Left ventricle myocardium superior (tissue), 1 donor: ENCODE measurements at regions not wholly inside any gene's neighbourhood (a gene's known extent, or its start where the extent isn't known, plus 50 kb on each side); places are given as distances from the start of the nearest gene placed in this dataset.

Experiments
- ATAC-seq: fragments of 200-7000 bp; cut with Tn5 transposase; one replicate; pipeline ENCODE4 v1.9.1; 2020; ENCODE audit warnings: mild to moderate bottlenecking, moderate library complexity
- DNase-seq: peaks from one replicate; pipeline ENCODE4 v3.0.0-alpha.2; 2020
- intact Hi-C: fragments of 100-400 bp; cut with micrococcal nuclease; formaldehyde crosslinking; loops from one replicate; pipeline ENCODE4 v1.11.0; 2022
- donor health status: DM: no; HTN: yes; CAD: no; lungs with severe emphysema.

DNA sequence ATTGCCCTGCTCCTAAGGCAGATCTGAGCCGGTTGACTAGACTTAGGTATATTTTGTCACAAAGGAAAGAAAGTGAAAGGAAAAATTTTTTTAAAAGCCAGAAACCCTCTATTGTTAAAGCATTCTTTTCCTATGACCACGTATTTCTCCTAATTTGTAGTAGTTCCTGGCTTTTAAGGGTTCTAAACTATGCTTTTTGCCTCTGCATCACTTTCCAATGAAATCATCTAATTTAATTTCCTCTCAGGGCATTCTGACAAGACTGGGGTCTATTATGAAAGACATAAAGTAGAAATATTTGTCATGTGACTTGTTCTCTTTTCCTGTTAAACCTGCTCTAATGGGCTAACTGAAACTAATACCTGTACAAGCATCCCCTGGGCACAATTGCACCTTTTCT lies 233.0 kb upstream of the PRR20A start:
- no peak for ATAC-seq
- DNase-seq: no peak
- intact Hi-C loops: no loop called here

DNA sequence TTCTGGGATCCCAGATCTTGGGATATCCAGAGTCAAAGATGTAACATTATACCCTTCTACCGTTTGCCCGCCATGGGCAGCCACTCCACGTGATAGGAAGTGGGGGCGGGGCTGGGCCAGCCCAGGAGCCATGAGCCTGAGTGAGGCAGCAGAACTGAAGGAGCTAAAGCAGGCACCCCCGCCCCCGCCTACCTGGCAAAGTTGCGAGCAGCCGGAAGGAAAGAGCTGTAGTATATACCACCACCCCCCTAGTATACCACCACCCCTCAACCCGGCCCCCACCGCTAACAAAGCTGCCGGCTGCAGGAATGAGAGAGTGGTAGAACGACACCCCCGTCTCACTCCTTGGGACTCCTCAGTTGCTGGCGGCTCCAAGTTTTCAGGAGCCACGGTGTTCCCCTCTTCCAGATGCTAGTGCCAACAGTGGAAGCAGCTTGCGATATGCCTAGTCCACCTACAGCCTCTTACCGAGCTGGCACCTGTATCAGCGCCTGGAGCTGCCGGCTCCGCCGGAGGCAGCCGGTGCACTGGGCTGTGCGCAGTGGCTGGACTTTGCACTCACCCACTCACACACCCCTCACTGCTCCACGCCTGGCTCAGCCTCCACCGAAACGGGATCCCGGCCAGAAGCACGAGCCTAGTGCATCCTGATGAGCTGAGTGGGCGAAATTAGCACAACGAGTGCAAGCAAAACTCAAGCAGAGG lies 230.7 kb upstream of the PRR20A start:
- ATAC-seq (no peak), DNase-seq (no peak)
- intact Hi-C loops: no loop called here

DNA sequence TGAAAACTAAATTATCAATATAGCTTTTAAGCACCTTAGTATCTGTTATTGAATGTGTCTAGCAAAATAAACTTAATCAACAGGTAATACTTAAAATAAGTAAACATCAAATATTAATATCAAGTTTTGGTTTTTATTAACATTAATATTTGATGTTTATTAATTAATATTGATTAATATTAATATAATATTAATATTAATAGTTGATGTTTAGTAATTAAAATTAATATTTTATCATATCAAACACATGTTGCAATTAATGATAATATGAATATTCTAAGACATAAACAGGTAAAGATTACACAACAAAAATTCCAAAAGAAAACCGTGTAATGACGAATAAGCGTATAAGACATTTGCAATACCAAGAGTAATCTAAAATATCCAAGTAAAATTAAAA lies 222.8 kb upstream of the PRR20A start:
- DNase-seq (no peak), ATAC-seq (no peak)
- intact Hi-C loops: no loop called here

DNA sequence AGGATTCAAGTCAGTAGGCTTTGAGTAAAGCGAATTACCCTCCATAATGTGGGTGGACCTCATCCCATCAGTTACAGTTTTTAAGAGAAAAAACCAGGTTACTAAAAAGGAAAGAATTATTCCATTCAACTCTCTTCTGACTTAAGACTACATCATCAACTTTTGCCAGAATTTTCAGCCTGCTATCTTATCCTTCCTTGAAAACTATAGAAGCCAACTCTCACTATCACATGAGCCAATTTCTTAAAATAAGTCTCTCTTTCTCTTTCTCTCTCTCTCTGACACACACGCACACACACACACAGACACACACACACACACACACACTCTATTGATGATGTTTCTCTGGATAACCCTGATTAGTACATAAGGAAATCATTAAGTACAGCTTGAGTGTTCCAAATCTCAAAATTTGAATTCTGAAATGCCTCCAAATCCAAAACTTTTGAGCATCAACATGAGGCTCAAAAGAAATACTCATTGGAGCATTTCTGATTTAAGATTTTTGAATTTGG lies 217.0 kb upstream of the PRR20A start:
- no peak for ATAC-seq
- DNase-seq: no peak
- intact Hi-C loops: no loop called here

DNA sequence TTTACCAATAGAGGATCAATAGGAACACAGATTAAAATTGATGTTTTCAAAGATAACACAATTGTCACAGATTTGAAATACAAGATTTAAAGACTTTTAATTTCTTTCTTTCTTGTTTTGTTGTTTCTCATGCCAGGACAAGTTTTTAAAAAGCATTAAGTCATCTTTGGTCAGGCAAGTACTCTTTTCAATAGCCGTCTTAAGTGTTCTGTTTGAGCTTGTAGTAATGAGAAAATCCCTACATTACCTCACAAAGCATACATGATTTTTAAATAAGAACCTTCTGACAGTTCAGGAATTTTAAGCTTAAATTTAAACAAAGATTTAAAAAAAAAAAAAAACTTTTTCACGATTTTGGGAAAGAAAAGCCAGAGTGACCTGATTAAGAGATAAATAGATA lies 216.3 kb upstream of the PRR20A start:
- no peak for DNase-seq
- ATAC-seq: no peak
- intact Hi-C loops: no loop called here

DNA sequence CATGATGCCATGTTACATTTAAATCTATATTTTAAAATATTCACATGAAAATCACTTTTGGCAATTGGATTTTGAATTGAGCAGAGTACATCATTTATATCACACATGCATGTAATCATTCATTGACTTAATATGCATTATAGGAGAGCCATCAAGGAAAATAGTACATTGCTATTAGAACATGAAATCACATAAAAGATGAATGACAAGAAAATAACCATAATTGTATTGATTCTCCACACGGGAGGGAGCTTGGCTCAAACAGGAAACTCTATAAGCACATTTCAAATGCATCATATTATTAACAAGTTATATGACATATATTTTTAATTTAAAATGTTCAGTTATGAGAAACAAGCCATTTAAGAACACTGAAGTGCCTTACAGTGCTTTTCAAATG lies 208.6 kb upstream of the PRR20A start:
- no peak for ATAC-seq
- intact Hi-C loops: no loop called here
- no peak for DNase-seq

DNA sequence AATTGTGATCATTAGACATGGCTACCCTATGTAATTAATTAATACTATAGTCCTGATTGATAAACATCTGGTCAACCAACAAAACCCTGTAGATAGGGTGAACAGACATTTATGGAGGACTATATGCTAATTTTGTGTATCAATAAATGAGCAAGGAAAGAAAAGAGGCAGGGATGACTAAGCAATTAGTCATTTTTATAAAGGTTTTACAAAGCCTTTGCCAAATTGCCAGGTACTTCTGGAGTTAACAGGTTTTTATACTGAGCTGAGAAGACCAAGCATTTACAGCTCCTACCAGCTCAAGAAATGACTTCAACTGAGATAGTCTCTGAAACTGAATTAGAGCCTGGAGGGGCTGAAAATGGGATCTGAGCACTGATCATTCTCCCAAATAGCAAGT lies 186.8 kb upstream of the PRR20A start:
- intact Hi-C loops: no loop called here
- ATAC-seq (no peak), DNase-seq (no peak)

DNA sequence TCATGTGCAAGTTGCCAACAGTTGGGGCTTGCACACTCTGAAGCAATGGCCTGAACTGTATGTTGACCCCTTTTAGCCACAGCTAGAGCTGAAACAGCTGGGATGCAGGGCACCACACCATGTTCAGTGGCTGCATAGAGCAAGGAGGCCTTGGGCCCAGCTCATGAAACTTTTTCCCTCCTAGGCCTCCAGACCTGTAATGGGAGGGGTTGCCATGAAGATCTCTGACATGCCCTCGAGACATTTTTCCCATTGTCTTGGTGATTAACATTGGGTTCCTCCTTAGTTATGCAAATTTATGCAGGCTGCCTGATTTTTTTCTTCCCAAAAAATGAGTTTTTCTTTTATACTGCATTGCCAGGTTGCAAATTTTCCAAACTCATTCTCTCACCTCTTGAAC lies 165.1 kb upstream of the PRR20A start:
- DNase-seq: no peak
- ATAC-seq: no peak
- intact Hi-C loops: no loop called here

DNA sequence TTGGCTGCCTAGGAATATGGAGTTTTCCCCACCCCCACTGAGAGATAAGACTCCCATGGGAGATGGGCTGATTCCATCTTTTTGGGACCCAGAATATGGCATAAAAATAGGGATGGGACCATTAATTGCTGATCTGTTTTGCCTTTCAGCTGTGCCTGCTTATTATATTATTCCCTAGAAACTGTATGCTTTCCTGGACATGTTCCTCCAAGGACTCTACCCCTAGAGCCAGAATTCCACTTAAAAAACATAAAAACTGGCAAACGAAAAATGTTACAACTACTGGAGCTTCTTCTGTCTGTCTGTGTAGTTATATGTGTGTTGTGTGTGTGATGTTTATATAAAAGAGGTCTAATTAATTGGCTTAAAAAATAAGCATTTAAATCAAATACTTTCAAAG lies 159.9 kb upstream of the PRR20A start:
- DNase-seq (no peak), ATAC-seq (no peak)
- intact Hi-C loops: no loop called here

DNA sequence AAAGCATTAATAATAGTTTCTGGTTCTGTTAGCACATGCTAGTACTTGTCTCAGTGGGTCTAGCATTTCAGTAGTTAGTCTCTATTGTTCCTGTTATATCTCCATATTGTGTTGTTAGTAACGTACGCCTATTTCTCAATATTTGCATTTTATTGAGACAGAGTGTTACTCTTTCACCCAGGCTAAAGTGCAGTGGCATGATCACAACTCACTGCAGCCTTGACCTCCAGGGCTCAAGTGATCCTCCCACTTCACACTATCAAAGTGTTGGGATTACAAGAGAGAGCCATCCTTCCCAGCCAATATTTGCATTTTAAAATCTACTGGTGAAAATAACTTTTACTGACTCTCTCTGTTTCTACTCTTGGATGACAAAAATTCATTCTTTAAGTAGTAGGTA lies 154.6 kb upstream of the PRR20A start:
- ATAC-seq: no peak
- intact Hi-C loops: no loop called here
- no peak for DNase-seq

DNA sequence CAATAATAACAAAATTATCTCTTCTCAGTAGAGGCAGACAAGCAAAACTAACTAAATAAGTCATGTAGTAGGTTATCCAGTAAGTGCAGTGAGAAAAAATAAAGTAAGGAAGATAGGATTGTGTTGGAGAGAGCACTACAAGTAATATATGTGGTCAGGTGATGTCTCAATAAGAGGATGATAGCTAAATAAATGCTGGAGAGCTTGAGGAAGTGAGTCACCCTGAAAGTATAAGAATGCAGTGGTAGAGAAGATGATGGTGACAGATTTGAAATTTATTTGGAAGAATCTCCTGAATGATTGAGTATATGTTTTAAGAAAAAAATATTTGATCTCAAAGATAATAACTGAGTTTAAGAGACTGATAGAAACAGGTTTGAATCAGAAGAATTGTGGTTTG lies 152.2 kb upstream of the PRR20A start:
- intact Hi-C loops: no loop called here
- DNase-seq (no peak), ATAC-seq (no peak)

DNA sequence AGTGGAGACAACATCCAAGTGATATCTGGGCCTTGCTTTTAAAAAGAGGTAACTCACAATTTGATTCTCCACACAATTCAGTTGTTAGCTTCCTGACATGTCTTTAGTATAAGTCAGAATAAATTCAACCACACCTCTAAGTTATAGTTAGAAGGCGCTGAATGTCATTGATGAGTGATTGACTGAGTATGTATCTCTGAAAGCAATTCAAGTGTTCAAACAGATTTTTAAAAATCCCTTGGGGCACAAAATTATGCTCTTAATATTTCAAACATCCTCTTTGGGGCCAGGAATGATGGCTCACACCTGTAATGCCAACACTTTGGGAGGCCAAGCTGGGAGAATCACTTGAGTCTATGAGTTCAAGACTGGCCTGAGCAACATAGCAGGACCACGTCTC lies 137.0 kb upstream of the PRR20A start:
- DNase-seq (no peak), ATAC-seq (no peak)
- intact Hi-C loops: no loop called here

DNA sequence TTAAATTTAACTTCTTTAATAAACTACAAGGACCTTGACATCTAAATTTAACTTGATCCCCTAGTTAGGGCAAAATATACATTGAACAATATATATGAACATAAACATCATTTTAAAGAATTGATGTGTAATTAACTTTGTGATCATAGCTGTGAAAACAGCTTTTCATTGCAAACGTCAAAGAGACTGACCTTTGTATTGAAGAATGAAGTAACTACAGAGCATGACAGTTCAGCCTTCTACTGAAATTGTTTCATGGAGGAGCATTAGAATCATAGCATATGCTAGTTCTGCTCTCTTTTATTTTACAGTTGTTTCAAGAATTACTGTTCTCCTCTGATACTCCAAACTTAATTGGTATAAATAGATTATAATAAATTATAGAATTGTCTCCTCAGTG lies 123.4 kb upstream of the PRR20A start:
- ATAC-seq (no peak), DNase-seq (no peak)
- intact Hi-C loops: no loop called here

DNA sequence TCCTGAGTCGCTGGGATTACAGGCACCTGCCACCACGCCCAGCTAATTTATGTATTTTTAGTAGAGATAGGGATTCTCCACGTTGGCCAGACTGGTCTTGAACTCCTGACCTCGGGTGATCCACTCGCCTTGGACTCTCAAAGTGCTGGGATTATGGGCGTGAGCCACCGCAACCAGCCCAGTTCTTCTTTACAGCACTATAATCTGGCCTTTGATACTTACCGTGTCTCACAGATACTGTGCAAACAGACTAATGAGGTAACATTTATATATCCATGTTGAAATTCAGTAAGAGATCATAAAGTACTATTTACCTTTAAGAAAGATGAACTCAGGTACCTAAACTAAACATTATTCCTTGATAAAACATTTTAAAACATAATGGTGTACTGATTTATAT lies 121.8 kb upstream of the PRR20A start:
- DNase-seq (no peak), ATAC-seq (no peak)
- intact Hi-C loops: no loop called here

DNA sequence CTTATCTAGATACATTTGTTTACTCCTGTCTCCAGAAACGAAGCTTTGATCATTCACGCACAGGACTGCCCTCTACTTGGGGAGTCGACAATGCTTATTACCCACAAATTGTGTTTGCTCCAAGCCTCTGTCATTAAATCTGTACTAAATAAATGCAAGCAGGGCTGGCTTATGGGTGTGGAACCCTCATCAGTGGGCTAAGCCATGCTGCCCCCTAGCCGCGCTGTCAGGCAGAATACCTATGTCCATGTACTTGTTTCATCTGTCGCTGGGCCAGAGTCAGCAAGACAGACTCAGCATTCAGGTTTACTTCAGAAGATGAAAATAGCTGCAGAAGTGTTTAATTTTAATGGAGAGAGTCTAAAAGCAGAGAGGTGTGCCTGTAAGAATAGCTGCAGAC lies 110.0 kb upstream of the PRR20A start:
- DNase-seq (no peak), ATAC-seq (no peak)
- intact Hi-C loops: no loop called here

DNA sequence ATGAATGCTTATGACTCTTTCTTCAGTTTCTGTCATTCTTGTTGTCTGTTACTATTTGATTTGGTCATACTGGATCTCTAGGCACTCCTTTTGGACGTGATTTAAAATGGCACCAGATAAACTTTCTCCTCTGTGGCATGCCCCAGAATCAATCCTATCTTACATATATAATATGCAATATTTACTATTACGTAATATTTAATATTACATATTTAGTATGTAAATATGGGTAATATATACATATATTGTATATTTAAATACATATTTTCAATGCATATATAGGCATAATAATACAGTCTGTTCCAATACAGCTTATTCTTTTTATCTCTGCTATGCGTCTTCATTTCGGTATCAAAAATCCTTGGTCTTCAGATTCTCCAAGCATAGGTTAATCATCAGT lies 104.4 kb upstream of the PRR20A start:
- no peak for ATAC-seq
- intact Hi-C loops: no loop called here

DNA sequence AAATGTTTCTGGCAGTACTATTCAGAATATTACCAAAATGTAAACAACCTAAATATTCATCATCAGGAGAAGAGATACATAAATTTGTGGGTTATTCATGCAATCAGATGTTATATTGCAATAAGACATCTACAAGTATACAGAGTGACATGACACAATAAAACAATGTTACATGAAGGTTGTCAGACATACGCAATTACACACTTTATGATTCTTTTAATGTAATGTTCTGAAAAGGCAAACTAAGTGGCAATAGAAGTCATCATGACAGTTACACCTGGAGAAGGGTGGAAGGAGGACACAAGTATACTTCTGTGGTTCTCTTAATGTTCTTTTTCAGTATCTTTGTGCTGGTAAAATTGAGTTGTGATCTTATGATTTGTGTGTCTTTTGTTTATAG lies 95.8 kb upstream of the PRR20A start:
- DNase-seq (no peak), ATAC-seq (no peak)
- intact Hi-C loops: no loop called here

More for the DNA sequence above, 104.4 kb upstream of the PRR20A start:
- no peak for DNase-seq

DNA sequence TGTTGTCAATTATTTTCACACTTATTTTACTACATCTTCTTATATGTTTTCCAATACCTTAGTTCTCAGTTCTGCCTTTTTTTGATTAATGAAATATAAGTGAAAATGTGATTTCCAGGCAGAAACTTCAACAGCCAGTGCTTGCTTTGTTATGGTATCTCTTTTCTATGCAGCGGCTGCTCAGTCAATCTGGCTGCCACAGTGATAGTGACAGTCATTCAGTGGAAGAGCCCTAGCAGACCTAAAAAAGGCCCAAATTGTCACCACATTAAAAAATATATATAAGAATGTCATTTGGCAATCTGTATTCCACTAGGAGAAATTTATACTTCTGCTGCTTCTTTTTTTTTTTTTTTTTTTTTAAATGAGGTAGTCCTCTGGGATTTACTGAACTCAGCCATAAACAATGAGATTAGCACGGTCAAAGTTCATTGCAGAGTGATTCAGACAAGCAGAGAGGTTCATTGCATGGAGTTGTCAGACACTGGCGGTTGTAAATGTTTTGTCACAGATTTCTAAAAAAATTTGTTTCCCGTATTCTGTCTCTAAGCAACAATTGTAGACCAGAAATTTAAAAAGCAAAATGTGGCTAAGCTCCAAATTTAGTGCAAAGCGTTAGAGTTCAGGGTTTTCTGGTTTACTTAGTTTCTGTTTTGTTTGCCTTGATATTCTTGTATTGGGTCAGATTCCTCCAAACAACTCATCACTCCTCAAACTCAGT lies 94.7 kb upstream of the PRR20A start:
- DNase-seq (no peak), ATAC-seq (no peak)
- intact Hi-C loops: no loop called here

DNA sequence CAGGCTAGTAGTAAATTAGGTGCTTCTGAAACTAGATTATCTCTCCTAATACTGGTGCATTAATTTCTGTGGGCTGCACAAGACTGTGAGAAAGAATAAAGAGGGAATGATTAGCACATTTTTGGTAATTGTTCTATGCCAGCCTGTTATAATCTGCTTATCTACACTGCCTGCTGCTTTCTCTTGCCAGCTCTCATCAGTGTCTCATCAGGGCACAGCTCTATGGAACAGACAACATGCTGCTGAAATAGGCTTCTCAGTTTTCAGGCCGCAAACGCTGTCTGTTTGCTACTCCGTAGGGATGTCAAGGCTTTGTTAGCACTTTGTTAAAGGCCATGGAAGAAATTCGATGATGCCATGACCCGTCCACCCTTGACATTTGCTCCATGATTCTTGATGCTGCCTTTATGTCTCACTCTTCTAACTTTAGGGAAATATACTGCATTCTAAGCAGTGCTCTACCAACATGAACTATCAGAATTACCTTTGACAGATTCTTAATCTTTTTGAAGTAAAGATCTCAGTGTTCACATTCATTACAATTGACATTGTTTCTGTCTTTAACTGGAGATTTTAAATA lies 84.0 kb upstream of the PRR20A start:
- DNase-seq (no peak), ATAC-seq (no peak)
- intact Hi-C loops: no loop called here

DNA sequence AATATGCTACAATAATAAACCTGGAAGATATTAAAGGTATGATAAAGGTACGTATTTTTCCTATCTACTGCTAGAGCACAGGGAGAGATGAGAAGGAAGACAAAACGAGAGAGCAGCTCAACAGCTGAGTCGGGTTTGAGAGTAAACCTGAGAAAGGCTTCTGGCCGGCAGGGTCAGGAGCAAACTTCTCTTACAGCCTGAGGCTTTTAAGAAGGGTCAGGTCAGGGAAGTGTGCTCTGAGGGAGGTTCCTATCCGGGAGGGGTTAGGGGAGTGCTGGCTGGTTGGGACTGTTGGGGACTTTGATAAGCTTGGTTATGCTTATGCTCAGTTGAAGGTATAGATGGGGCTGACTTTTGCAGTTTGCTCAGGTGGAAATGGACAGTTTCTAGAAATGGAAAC lies 77.7 kb upstream of the PRR20A start:
- DNase-seq: no peak
- intact Hi-C loops: no loop called here
- no peak for ATAC-seq

DNA sequence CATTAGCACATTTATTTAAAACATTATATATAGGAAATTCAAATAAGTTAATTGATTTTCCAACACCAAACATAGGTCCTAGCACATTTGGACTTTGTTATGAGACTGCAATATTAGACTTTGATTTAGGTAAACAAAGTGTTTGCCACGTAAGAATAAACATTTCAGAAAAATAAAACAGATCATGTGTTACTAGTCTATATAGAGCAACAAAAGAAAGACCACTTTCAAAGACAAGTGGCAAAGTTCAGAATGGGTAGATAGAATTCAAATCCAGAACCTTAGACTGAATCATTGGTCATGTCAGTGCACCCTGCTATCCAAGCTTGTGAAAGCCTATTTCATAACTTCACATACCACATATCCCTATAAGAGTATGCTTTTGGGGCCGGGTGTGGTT lies 66.7 kb upstream of the PRR20A start:
- no peak for DNase-seq
- intact Hi-C loops: no loop called here
- no peak for ATAC-seq
